GM21447 (cell line): ENCODE measurements at regions not wholly inside any gene's neighbourhood (a gene's known extent, or its start where the extent isn't known, plus 50 kb on each side); places are given as distances from the start of the nearest gene placed in this dataset.
"Not testable (repeated sequence)": the region's sequence is repeated elsewhere in the genome, so short reads cannot be mapped to it uniquely, and the experiment has no call there.

Experiments
- ATAC-seq: cut with Tn5 transposase; IDR thresholded peaks from one replicate; pipeline ENCODE4 v1.9.1; 2021; ENCODE audit not compliant: unreplicated experiment

DNA sequence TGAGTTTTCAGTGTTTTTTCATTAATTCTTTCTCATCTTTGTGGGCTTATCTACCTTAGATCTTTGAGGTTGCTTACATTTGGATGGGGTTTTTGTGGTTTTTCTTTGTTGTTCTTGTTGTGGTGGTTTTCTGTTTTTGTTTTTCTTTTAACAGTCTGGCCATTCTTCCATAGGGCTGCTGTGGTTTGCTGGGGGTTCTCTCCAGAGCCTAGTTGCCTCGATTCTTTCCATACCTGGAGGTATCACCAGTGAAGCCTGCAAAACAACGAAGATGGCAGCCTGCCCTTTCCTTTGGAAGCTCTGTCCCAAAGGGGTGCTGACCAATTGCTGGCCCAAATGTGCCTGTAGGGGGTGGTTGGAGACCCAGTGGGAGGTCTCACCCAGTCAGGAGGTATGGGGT is 168.6 kb upstream of the CLNK start:
- ATAC-seq: no peak

DNA sequence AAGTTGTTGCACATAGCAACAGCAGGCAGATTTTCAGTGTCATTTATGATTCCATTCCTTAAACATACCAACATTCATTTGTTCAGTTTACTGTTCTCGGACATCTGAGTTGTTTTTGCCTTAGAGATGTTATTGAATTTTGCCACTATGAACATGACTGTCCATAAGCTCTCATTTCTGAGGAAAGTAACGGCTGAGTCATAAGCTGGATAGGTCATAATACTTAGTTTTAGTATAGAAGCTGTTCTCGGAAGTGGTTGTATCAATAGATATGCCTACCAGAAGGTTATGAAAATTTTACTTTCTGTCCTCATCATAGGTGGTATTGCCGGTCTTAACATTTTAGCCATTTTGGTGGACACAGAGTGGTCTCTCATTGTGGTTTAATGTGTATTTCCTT is 157.1 kb upstream of the CLNK start:
- ATAC-seq: no peak

DNA sequence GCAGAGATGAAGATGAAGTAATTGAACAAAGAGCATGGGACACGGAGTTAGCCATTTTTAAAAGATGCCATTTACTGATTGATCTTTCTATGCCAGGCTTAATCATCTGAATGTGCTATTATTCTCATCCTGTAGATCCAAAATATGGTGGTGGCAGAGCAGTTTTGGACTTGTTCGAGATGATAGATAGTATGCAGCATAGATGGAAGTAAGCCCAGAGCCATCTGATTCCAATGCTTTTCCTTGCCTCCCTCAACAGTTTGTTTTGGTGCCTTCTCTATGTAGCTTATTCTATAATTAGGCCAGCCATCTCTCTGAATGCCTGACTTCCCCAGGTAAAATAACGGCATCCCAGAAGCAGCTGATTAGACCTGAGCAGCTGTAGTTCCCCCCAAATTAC is 152.6 kb upstream of the CLNK start:
- ATAC-seq: no peak

DNA sequence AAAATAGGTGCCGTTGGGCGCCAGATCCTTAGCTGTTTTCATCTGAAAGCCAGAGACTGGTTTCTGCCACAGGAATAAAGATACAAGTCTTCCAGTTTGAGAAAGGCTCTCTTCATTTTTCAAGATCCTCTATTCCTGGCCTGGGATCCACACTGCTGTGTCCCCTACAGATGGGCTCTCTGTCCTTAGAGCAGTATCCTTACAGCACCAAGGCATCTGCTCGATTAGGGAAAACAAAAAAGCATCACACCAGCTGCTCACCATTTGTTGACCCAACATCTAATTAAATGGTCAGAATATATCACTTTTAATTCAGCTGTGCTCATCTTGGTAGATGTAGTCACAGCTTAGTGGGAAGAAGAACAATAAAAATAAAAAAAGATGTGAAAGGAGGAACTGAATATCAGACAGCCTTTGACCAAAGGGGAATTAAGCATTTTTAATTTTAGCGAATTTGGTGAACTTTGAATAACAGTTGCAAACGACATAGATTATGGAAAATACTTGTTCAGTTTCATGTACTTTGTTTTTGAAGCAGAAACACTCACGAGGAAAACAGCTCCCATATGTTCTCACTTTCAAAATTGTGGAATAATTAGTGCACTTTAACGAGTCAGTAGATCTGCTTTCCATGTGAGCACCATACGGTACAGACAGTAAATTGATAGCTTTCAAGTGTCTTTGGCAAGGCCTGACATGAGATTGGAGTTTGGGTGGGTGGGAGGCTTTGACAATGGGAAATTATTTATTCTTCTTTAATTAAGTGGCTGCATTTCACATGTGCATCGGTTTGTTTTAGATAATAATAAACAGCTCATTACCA is 148.4 kb upstream of the CLNK start:
- no peak for ATAC-seq

DNA sequence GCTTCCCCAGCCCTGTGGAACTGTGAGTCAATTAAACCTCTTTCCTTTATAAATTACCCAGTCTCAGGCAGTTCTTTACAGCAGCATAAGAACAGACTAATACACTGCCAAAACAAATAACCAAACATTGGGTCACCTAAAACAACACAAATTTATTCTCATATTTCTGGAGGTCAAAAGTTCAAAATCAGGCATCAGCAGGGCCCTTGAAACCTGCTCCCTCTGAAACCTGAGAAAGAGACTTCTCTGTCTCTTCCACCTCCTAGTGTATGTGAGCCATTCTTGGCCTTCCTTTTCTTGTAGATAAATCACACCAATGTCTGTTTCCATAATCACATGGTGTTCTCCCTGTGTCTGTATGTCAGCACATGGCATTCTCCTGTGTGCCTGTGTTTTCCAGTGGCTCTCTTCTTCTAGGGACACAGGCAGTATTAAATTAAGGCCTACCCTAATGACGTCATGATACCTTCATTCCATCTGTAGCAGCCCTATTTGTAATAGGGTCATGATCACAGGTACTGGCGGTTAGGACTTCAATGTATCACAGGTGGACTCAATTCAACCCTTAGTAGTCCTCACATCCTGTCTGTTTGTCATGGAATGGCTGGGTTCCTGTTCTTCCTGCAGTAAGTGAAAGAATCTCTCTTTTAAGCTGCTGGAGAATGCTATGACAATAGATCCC is 147.3 kb upstream of the CLNK start:
- no peak for ATAC-seq

DNA sequence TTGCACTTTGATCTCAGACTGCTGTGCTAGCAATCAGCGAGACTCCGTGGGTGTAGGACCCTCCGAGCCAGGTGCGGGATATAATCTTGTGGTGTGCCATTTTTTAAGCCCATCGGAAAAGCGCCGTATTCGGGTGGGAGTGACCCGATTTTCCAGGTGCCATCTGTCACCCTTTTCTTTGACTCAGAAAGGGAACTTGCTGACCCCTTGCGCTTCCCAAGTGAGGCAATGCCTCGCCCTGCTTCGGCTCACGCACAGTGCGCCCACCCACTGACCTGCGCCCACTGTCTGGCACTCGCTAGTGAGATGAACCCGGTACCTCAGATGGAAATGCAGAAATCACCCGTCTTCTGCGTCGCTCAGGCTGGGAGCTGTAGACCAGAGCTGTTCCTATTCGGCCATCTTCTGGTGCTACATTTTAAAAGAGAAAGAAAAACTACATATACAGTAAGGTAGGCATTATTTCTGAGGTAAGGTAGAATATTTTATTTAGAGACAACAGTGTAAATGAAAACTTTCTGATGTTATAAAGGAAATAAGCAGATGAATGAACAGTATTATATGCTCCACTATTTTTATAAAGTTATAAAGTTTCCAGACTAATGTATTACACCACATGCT is 144.5 kb upstream of the CLNK start:
- not testable (repeated sequence) for ATAC-seq

DNA sequence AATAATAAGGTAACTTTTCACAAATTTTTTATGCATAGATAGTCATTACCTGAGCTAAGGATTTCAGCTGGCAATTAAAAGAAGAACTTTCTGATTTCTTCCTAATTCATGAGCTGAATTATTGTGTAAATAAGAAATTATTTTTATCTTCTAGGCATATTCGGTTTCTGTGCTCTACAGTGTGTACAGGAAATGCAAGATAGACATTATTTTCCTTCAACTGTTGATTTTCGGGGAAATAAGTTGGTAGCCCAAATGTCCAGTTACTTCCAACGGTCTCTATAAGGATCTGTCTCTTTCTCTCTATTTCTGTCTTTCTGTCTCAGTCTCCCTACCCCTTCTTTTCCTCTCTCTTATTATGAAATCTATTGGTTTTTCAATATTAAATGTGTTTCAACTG is 137.3 kb upstream of the CLNK start:
- no peak for ATAC-seq

DNA sequence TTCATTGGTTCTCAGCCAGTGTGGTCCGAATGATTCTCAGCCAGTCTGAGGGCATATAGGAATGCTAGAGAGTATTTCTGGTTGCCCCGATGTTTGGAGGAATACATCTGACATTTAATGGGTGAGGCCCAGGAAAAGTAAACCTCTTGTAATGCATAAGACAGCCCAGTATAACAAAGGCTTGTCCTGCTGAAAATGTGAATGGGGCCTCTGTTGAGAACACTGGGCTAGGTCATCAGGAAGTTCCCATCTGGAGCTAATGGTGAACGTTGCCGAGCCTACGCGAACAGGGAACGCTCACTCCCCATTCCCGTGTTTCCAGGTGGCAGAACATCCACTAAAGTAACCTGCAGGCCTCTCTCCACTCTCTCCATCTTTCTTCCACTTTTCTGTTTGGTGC is 132.0 kb upstream of the CLNK start:
- no peak for ATAC-seq

DNA sequence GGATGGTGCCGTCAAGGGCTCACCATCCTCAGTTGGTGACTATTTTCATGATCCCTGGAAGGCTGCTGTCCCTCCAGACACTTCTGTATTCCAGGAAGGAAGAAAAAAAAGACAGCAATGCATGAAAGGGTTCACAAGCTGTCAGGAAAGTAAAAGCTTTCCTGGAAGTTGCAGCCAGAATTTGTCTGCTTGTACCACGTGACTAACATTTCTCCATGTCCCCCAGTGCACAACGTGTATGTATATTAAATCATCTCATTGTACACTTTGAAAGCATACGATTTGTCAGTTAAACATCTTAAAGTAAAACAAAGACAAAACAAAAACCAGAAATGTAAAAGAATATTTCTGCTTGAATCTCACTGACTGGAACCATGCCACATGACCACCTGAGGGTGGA is 127.4 kb upstream of the CLNK start:
- ATAC-seq: no peak

DNA sequence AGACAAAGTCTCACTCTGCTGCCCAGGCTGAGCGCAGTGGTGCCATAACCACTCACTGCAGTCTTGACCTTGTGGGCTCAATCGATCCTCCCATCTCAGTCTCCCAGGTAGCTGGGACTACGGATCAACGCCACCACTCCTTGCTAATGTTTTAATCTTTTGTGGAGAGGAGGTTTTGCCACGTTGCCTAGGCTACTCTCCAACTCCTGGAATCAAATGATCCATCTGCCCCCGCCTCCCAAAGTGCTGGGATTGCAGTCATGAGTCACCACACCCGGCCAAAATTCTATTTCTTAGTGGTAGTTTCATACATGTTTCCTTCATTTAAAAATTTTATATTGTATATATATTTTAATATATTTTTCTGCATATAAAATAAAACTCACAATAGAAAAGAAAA is 125.8 kb upstream of the CLNK start:
- ATAC-seq: no peak

DNA sequence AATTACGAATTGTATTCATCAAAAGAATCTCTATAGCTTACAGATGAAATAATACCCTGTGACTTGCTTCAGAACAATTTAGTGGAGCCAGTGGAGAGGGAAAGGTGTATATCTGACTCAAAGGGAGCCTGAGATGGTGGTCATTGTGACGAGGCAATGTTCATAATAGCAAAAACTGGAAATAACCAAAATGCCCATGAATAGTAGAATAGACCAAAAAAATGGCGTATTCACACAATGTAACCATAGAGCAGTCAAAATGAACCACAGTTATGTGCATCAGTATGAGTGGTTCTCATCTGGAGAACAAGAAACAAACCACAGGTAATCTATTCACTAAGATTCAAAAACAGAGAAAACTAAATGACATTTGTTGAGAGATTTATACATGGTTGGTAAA is 125.3 kb upstream of the CLNK start:
- ATAC-seq: no peak

DNA sequence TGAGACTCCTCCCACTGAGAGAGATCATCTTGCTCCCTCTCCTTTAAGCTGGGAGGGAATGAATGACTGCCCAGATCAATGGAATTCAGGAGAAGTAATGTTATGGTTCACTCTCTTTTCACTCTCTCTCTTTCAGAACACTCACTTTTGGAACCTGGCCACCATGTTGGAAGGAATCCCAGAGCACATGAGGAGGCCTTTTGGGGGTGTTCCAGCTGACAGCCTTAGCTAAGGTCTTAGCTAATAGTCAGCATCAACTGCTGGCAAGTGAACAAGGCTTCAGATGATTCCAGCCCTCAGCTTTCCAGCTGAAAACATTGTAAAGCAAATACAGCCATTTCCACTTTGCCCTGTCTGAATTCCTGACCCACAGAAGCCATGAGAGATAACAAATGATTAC is 124.0 kb upstream of the CLNK start:
- ATAC-seq: no peak

DNA sequence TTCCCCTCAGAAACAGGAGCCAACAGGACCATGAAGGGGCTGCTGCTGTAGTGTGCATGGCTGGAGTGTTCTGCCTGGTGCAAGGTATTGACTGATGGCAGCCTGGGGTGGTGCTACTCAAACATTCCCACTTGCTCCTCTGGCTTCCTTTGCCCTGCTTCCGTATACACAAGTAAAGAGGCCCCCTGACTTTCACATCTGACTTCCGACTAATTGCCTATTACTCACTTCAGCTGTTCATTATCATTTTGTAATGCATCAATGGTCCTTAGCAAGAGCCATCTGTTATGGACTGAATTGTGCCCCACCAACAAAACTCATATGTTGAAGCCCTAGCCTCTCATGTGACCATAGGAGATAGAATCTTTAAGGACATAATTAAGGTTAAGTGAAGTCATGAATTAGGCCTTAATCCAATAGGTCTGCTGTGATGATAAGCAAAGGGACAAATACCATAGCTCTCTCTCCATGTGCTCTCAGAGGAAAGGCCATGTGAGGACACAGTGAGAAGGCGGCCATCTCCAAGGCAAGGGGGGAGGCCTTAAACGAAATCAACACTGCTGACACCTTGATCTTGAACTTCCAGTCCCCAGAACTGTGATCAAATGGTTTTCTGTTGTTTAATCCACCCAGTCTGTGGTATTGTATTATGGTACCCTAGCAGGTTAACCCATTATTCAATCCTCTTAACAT is 122.5 kb upstream of the CLNK start:
- ATAC-seq: no peak

DNA sequence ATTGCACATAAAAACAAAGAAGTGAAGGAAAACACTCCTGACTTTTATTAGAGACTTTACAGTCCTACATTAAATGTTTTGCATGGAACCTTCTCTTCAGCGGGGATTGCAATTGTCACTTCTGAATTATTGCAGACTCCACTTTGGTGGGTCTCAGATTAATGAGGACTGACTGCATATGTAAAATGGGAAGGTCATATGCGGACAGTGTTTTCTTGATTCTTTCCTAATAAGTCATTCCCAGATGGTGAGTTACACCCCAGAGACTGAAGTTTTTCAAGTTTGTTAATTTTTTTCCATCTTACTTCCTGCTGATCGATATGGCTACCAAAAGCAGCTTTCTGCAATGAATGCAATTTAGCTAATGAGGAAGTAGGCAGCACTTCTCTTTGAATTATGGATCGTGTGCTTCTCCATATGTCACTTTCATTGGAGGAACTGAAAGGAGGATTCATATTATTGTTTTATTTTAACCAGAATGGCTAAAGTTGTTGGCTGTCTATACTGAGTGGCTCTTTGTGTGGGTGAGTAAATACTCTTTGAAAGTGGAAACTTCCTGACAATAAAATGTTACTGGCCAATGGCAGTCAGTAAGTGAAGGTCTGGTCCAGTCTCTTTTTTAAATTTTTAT is 119.3 kb upstream of the CLNK start:
- ATAC-seq: no peak

DNA sequence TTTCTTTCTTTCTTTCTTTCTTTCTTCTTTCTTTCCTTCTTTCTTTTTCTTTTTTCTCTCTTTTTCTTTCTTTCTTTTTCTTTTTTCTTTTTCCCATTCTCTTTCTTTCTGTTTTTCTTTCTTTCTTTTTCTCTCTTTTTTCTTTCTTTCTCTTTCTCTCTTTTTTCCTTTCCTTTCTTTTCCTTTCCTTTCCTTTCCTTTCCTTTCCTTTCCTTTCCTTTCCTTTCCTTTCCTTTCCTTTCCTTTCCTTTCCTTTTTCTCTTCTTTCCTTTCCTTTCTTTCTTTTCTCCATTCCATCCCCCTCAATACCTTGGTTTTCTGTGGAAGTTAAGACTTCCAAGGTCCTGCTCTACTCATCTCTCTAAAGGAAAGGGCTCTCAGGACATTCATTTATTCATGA is 102.8 kb upstream of the CLNK start:
- ATAC-seq: no peak

DNA sequence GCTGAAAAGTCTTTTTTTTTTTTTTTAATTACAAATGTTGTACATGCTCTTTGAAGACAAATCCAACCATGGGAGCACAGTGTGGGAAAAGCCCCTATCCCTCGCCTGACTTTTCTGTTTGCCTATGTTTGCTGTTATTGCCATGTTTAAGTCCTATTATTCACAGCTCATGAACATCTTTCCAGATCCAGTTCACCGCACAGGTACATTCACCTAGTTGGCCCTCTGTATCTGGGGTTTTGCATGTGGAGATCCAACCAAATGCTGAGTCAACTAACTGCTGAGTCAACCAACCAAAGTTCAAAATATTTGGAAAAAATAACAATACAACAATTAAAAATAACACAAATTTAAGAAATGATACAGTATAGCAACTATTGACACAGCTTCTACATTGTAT is 100.1 kb upstream of the CLNK start:
- ATAC-seq: no peak

DNA sequence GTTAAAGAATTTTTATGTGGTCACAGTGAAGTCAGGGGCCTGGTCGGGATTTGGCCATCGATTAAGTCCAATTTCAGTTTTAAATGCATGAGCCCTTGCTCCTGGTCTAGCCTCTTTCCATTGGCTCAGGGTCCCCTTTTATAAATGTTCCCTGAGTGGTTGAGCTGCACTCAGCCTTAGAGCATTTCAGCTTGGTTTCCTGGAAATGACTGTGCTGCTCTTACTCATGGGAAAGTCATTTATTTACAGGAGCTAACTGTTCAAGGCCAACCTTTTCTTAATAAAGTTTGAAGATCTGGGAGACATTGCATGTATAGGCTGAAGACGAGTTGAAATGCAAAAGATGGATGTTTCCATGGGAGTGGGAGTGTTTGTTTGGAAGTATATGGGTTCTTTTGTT is 98.8 kb upstream of the CLNK start:
- no peak for ATAC-seq

DNA sequence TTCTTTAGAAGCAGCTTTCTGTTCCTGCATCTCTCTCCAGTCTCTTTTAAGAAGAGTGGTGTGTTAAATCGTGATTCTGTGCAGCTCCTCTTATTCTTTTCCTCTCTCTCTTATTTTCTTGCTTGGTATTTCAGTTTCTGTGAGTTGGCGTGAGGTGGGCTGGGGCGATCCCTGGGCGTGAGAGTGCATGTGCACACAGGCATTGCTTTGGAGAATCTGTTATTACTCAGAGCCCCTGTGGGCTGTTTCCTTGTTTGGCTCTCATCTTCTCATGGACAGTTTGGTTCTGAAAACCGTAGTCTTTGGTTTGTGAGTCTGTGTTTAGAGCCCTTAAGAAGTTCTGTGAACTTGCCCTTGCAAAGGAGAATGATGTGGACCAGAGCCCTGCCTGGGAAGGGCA is 97.2 kb upstream of the CLNK start:
- ATAC-seq: no peak

DNA sequence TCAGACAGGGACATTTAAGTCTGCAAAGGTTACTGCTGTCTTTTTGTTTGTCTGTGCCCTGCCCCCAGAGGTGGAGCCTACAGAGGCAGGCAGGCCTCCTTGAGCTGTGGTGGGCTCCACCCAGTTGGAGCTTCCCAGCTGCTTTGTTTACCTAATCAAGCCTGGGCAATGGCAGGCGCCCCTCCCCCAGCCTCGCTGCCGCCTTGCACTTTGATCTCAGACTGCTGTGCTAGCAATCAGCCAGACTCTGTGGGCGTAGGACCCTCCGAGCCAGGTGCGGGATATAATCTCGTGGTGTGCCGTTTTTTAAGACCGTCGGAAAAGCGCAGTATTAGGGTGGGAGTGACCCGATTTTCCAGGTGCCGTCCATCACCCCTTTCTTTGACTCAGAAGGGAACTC is 96.2 kb upstream of the CLNK start:
- ATAC-seq: not testable (repeated sequence)

DNA sequence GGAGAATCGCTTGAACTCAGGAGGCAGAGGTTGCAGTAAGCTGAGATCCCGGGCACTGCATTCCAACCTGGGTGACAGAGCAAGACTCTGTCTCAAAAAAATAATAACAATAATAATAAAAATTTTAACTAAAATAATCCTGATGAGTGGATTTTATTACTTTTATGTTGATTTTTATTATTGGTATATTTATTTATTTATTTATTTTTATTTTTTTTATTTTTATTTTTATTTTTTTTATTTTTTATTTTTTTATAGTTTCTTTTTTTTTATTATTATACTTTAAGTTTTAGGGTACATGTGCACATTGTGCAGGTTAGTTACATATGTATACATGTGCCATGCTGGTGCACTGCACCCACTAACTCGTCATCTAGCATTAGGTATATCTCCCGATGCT is 90.6 kb upstream of the CLNK start:
- ATAC-seq: not testable (repeated sequence)

DNA sequence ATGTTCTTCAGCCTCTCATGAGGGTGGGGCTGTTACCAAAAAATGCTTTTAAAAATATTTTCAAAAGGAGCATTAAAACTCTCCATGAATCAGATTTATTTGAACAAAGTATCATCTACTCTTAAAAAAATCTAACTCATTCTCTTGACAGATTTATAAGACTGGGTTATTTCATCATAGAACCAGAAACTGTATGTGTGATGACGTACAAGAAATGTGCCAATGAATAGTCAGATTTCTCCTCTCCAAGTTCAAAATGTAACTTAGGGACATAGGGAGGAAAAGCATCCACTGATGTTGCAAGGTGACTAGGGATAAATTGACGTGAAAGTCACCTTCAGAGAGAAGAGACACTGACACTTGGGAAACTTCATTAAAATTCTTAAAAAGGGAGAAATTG is 89.1 kb upstream of the CLNK start:
- ATAC-seq: no peak
